Activated CD4-positive, alpha-beta T cell treated with anti-CD3 and anti-CD28 coated beads, Interleukin-2, Interleukin-6, amounts not matched to agents 100 ng/mL and 50 ng/mL, durations not matched to agents 16 hours and 8 hours (primary cell): ENCODE measurements at regions not wholly inside any gene's neighbourhood (a gene's known extent, or its start where the extent isn't known, plus 50 kb on each side); places are given as distances from the start of the nearest gene placed in this dataset.

Experiments used
- DNase-seq: peaks from one replicate; pipeline ENCODE4 v3.0.0-alpha.2; 2020

- DNase-seq = no peak
Observed at GRCh38 chr11:129265125-129265788, 73.1 kb upstream of the ARHGAP32 start.

GRCh38 chr11:129264114-129264513 is 72.0 kb upstream of the ARHGAP32 start:
- no peak for DNase-seq

GRCh38 chr11:129260750-129261149 is 68.6 kb upstream of the ARHGAP32 start:
- no peak for DNase-seq

GRCh38 chr11:129259931-129260348 is 67.8 kb upstream of the ARHGAP32 start:
- DNase-seq = no peak

- no peak for DNase-seq
Observed at GRCh38 chr11:129258205-129258604, 66.1 kb upstream of the ARHGAP32 start.

GRCh38 chr11:129257512-129257911 is 65.4 kb upstream of the ARHGAP32 start:
- no peak for DNase-seq

GRCh38 chr11:129252621-129253020 is 60.5 kb upstream of the ARHGAP32 start:
- DNase-seq = no peak

GRCh38 chr11:129251067-129251466 is 58.9 kb upstream of the ARHGAP32 start:
- DNase-seq = no peak

- no peak for DNase-seq
Observed at GRCh38 chr11:129249923-129250322, 57.8 kb upstream of the ARHGAP32 start.

GRCh38 chr11:129249351-129249750 is 57.2 kb upstream of the ARHGAP32 start:
- DNase-seq = no peak

- DNase-seq = no peak
Observed at GRCh38 chr11:129248618-129249017, 56.5 kb upstream of the ARHGAP32 start.

GRCh38 chr11:129247135-129247534 is 55.0 kb upstream of the ARHGAP32 start:
- DNase-seq = peak; percentile 13

- DNase-seq = no peak
Observed at GRCh38 chr11:129242855-129243254, 50.7 kb upstream of the ARHGAP32 start.
